Mucosa of descending colon (tissue), 3 donors: ENCODE measurements at regions not wholly inside any gene's neighbourhood (a gene's known extent, or its start where the extent isn't known, plus 50 kb on each side); places are given as distances from the start of the nearest gene placed in this dataset.

Experiments used
- ATAC-seq: fragments of 200-7000 bp; cut with Tn5 transposase; one replicate; pipeline ENCODE4 v1.9.1; 2020; ENCODE audit warnings: mild to moderate bottlenecking, moderate library complexity
- DNase-seq, 3 donors: peaks; one replicate each; pipeline ENCODE4 v3.0.0-alpha.2; 2020
- H3K36me3 ChIP-seq: fragments of 200-600 bp; one replicate; pipeline ENCODE4 v1.8.0; 2021; ENCODE audit warnings: low read depth, mild to moderate bottlenecking
- H3K4me1 ChIP-seq: fragments of 200-600 bp; one replicate; pipeline ENCODE4 v1.8.0; 2021; ENCODE audit warnings: low read depth, mild to moderate bottlenecking
- H3K4me3 ChIP-seq: fragments of 200-600 bp; one replicate; pipeline ENCODE4 v1.8.0; 2021; ENCODE audit warnings: mild to moderate bottlenecking
- H3K9me3 ChIP-seq: fragments of 200-600 bp; one replicate; pipeline ENCODE4 v1.8.0; 2021; ENCODE audit warnings: mild to moderate bottlenecking
- intact Hi-C, 2 donors: fragments of 100-400 bp; cut with DNase I in 1 of 2; cut with micrococcal nuclease in 1 of 2; formaldehyde crosslinking; loops; one replicate each; pipeline versions ENCODE4 v1.11.0 to v1.11.1; 2022; cut with DNase I, micrococcal nuclease
- TF ChIP-seq, protein P1 (sequence below): fragments of 200-600 bp; IDR thresholded peaks from one replicate; pipeline ENCODE4 v1.8.0; 2022; ENCODE audit warnings: antibody characterized with exemption, mild to moderate bottlenecking
- donor health status: DM: no; HTN: no; CAD: no; lungs with moderate emphysema.
- donor health status: DM: no; HTN: no; CAD: no.
- donor health status: DM: no; HTN: yes; CAD: no.

DNA sequence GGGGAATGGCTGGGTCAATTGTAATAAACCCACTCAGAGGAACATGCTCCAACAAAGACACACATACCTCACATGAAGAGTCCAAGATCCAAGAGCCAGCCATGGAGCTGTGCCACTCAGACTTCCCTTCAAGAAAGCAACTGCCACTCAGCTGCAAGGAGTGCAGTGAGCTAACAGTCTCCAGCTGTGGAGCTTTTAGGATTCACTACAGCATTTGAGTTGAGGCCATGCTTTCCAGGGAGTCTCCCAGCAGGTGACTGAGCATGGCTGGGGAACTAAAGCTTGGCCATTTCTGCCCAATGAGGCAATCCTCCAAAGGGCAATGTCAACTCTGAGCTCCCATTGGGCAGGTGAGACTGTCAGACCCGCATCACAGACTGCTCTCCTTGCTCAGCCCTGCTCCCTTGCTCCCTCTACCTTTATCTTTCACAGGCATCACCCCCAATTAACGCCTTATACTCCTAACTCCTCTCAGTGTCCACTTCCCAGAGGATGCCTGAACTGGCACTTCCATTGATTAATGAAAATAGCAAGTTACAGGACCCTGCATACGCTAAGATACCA, 165.3 kb upstream of the CTNNB1 start:
- DNase-seq (no peak), ATAC-seq (no peak)
- H3K4me1 ChIP-seq = no peaks in the 10 kb centered on the region
- no peaks in the 10 kb centered on the region for H3K36me3 ChIP-seq
- H3K4me3 ChIP-seq = no peak overlapping the region
- H3K9me3 ChIP-seq = no peaks in the 10 kb centered on the region
- intact Hi-C loops = no loop called here
- TF ChIP-seq, protein P1, sequence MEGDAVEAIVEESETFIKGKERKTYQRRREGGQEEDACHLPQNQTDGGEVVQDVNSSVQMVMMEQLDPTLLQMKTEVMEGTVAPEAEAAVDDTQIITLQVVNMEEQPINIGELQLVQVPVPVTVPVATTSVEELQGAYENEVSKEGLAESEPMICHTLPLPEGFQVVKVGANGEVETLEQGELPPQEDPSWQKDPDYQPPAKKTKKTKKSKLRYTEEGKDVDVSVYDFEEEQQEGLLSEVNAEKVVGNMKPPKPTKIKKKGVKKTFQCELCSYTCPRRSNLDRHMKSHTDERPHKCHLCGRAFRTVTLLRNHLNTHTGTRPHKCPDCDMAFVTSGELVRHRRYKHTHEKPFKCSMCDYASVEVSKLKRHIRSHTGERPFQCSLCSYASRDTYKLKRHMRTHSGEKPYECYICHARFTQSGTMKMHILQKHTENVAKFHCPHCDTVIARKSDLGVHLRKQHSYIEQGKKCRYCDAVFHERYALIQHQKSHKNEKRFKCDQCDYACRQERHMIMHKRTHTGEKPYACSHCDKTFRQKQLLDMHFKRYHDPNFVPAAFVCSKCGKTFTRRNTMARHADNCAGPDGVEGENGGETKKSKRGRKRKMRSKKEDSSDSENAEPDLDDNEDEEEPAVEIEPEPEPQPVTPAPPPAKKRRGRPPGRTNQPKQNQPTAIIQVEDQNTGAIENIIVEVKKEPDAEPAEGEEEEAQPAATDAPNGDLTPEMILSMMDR = no peak

DNA sequence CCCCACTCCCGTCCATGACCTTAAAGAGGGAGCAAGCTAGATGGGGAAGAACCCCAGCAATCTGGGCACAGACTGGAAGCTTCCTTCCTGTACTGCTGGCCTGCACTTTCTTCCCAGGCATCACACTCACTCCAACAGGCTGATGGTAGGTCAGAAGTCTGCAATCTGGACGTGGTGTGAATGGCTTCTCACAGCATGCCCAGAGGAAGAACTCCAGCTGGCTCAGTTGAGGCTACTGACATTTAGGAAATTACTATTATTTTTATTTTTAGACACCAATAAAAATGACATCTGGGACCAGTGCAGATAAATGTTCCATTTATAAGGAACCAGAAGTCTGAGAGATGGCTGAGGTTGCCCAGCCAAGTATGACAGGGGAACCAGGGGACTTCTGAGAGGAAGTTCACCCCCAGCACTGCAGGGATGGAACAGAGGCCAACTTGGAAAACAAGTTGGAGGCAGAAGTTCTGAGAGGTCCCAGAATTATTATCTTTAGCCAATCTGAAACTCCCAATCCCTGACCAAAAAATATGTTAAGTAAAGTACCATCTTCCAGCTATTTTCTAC, 163.8 kb upstream of the CTNNB1 start:
- H3K4me3 ChIP-seq = no peak overlapping the region
- no peaks in the 10 kb centered on the region for H3K9me3 ChIP-seq
- ATAC-seq (no peak), DNase-seq (no peak)
- H3K36me3 ChIP-seq = no peaks in the 10 kb centered on the region
- H3K4me1 ChIP-seq = no peaks in the 10 kb centered on the region
- TF ChIP-seq, protein P1 = no peak
- intact Hi-C loops = no loop called here

DNA sequence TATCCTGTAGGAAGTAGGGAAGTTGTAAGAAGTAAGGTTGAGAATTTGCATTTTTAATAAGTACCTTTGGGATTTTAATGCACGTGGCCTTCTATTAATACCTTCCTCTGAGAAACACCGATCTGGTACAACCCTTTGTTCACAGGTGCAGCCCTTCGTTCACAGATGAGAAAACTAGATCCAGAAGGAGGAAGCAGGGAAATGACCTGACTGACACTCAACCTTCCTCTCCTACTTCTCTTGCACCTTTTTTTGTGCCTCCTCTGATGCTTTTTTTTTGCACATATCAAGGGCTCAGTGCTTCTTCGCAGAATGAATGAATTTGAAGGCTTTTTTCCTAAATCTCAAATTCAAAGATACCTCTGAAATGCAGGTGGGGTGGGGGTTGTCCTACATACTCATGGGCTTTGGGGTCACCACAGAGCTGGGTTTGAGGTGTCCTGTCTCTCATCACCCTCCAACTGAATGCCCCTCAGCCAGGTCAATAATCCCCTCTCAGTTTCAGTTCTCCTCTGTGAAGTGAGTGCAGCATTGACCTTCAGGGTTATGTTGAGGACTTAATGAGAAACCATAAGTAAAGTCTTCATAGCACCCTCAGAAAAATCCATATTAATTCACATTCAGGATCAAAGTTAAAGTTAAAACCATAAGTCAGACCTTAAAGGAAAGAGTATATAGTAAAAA, 161.5 kb upstream of the CTNNB1 start:
- H3K4me1 ChIP-seq = no peaks in the 10 kb centered on the region
- intact Hi-C loops = no loop called here
- no peak overlapping the region for H3K4me3 ChIP-seq
- DNase-seq = no peak
- no peak for ATAC-seq
- TF ChIP-seq, protein P1 = no peak
- H3K9me3 ChIP-seq = no peaks in the 10 kb centered on the region
- H3K36me3 ChIP-seq = no peaks in the 10 kb centered on the region

- Histone ChIP-seq H3K36me3 (no peaks in the 10 kb centered on the region), H3K4me1 (no peaks in the 10 kb centered on the region), H3K9me3 (no peaks in the 10 kb centered on the region), H3K4me3 (no peak overlapping the region)
- DNase-seq (no peak), ATAC-seq (no peak)
- intact Hi-C loops = no loop called here
- TF ChIP-seq, protein P1 = no peak
Observed at GRCh38 chr3:41040256-41040655, 159.0 kb upstream of the CTNNB1 start.

DNA sequence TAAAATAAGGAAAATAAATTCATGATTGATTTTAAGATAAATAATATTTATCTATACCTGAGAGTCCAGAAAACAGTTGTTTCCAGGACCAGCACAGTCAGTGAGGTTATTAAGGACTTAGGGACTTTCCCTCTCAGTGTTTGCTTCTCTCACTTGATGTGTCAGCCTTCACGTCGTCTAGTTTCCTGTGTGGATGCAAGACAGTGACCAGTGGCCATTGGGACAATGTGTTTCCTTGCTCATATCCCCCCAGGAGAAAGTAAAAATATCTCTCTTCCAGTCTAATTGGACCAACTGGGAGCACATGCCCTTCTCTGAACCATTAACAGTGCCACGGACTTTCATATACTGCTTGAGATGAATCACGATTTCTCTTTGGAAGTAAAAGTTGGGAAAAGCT, 157.8 kb upstream of the CTNNB1 start:
- Histone ChIP-seq H3K4me3 (no peak overlapping the region), H3K36me3 (no peaks in the 10 kb centered on the region), H3K4me1 (no peaks in the 10 kb centered on the region), H3K9me3 (no peaks in the 10 kb centered on the region)
- TF ChIP-seq, protein P1 = no peak
- DNase-seq (no peak), ATAC-seq (no peak)
- intact Hi-C loops = no loop called here
